Ascending aorta (tissue), 2 donors: ENCODE measurements at regions not wholly inside any gene's neighbourhood (a gene's known extent, or its start where the extent isn't known, plus 50 kb on each side); places are given as distances from the start of the nearest gene placed in this dataset.
"Not testable (repeated sequence)": the region's sequence is repeated elsewhere in the genome, so short reads cannot be mapped to it uniquely, and the experiment has no call there.

Experiments used
- DNase-seq, 2 donors: peaks; one replicate each; pipeline ENCODE4 v3.0.0-alpha.2; 2019; ENCODE audit warnings: low spot score in 2 of 2
- H3K27ac ChIP-seq, 2 donors: fragments of 200-600 bp; sonication (generic); one replicate each; pipeline ENCODE4 v1.5.1; 2016 to 2017; ENCODE audit warnings: mild to moderate bottlenecking in 1 of 2
- H3K27me3 ChIP-seq: fragments of 200-600 bp; sonication (generic); one replicate; pipeline ENCODE4 v1.5.1; 2017
- H3K36me3 ChIP-seq, 2 donors: fragments of 200-600 bp; sonication (generic); one replicate each; pipeline ENCODE4 v1.5.1; 2016
- H3K4me1 ChIP-seq, 2 donors: fragments of 200-600 bp; sonication (generic); one replicate each; pipeline ENCODE4 v1.5.1; 2016 to 2017; ENCODE audit warnings: mild to moderate bottlenecking in 1 of 2
- H3K4me3 ChIP-seq, 2 donors: fragments of 200-600 bp; sonication (generic); one replicate each; pipeline ENCODE4 v1.5.1; 2016 to 2017; ENCODE audit warnings: mild to moderate bottlenecking in 1 of 2
- H3K9me3 ChIP-seq, 2 donors: fragments of 200-600 bp; sonication (generic); one replicate each; pipeline ENCODE4 v1.5.1; 2016
- intact Hi-C: fragments of 100-400 bp; cut with DNase I; formaldehyde crosslinking; loops from one replicate; pipeline ENCODE4 v1.15.1; 2023
- TF ChIP-seq, protein P1 (sequence below), 3 experiments: fragments of 200-600 bp in 2 of 3; fragments of 450-650 bp in 1 of 3; sonication (generic) in 2 of 3; IDR thresholded peaks; one replicate each; pipeline ENCODE4 v1.5.1; 2016 to 2019; ENCODE audit warnings: antibody characterized with exemption in 3 of 3, mild to moderate bottlenecking in 1 of 3, moderate library complexity in 1 of 3

DNA sequence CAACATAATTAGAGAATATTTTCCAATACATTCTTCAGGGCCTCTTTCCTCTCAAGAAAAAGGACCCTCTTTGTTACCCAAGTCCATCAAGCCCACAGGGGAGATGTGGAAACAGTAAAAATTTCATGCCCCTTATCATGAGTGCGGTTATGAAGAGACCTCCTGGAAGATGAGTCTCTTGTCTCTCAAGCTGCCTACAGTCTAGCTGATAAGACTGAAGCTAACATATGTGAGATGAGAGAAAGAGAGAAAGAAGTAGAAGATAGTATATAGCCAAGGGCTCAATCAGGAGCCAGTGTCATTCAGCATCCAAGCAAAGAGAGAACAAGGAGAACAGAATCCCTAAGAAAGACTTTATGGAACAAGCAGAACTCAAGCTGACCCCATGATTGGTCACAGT, 75.9 kb upstream of the CABCOCO1 start:
- TF ChIP-seq, protein P1, sequence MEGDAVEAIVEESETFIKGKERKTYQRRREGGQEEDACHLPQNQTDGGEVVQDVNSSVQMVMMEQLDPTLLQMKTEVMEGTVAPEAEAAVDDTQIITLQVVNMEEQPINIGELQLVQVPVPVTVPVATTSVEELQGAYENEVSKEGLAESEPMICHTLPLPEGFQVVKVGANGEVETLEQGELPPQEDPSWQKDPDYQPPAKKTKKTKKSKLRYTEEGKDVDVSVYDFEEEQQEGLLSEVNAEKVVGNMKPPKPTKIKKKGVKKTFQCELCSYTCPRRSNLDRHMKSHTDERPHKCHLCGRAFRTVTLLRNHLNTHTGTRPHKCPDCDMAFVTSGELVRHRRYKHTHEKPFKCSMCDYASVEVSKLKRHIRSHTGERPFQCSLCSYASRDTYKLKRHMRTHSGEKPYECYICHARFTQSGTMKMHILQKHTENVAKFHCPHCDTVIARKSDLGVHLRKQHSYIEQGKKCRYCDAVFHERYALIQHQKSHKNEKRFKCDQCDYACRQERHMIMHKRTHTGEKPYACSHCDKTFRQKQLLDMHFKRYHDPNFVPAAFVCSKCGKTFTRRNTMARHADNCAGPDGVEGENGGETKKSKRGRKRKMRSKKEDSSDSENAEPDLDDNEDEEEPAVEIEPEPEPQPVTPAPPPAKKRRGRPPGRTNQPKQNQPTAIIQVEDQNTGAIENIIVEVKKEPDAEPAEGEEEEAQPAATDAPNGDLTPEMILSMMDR (IDR thresholded peaks at IDR 0.05): no peak
- Histone ChIP-seq H3K27ac (no peak overlapping the region), H3K4me3 (no peak overlapping the region), H3K4me1 (no peaks in the 10 kb centered on the region), H3K36me3 (no peaks in the 10 kb centered on the region), H3K9me3 (no peaks in the 10 kb centered on the region), H3K27me3 (no peaks in the 10 kb centered on the region)
- intact Hi-C loops: no loop called here
- no peak for DNase-seq

DNA sequence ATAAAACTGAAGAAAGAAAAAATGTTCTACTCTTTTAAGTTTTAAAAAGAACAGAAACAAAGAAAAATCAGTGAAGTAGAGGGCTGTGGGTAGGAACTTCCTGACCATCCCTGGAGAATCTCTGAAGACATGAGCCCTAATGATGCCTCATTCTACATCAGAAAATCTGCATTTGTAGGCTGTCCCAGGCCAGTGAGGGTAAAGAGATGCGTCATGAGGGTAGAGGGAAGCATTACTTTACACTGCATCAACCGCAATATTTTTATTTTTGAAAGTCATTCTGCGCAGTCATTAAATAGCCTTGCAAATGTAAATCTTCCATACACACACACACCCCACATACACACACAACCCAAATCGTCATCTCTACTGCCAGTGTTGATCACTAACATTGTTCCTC, 82.1 kb upstream of the CABCOCO1 start:
- intact Hi-C loops: no loop called here
- no peak overlapping the region for H3K4me3 ChIP-seq
- H3K36me3 ChIP-seq: no peaks in the 10 kb centered on the region
- TF ChIP-seq, protein P1 (IDR thresholded peaks at IDR 0.05): no peak
- H3K27ac ChIP-seq: no peak overlapping the region
- H3K27me3 ChIP-seq: no peaks in the 10 kb centered on the region
- H3K4me1 ChIP-seq: no peaks in the 10 kb centered on the region
- no peaks in the 10 kb centered on the region for H3K9me3 ChIP-seq
- no peak for DNase-seq

DNA sequence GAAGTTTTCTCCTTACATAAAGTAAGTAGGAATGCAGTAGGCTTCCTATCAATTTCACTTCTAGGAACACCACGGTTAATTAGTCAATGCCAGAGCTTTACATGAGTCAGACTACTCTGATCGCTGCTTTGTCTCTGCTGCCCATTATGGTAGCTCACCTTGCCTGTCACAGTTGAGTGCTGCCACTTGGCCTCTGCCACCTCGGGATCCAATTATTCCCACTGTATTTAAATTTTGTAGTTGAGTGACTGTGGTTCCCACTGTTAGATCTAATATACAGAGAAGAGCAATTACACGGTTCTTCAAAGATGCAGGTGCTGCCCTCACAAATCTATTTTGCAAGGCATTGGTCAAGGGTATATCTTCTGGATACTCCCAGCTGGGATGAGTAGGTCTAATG, 92.5 kb upstream of the CABCOCO1 start:
- intact Hi-C loops, H3K27ac ChIP-seq, H3K9me3 ChIP-seq, DNase-seq, H3K4me3 ChIP-seq, H3K27me3 ChIP-seq, H3K36me3 ChIP-seq, H3K4me1 ChIP-seq: not testable (repeated sequence)

DNA sequence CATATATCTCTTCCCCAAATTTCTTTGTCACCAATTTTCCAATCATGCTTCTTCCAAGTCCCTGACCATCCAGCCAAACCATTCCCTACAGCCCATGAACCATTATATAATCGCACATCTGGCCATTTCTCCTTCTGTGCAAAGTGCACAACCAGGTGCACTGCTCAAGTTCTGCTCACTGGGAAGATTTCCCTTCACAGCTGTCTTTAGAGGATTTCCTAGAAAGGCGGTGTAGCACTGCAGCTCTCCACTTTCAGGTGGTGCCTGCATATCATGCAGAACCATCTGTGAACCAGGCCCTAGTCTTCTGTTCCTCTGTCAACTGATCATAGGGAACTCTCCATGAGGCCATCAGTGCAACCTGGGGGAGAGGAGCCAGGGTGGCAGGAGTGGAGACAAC, 95.0 kb upstream of the CABCOCO1 start:
- Histone ChIP-seq H3K27ac (no peak overlapping the region), H3K36me3 (no peaks in the 10 kb centered on the region), H3K4me1 (no peaks in the 10 kb centered on the region), H3K27me3 (no peaks in the 10 kb centered on the region), H3K4me3 (no peak overlapping the region), H3K9me3 (peaks cover 0 to 10% of the 10 kb centered on the region in 2 donors)
- TF ChIP-seq, protein P1 (IDR thresholded peaks at IDR 0.05): no peak
- DNase-seq: no peak
- intact Hi-C loops: no loop called here

DNA sequence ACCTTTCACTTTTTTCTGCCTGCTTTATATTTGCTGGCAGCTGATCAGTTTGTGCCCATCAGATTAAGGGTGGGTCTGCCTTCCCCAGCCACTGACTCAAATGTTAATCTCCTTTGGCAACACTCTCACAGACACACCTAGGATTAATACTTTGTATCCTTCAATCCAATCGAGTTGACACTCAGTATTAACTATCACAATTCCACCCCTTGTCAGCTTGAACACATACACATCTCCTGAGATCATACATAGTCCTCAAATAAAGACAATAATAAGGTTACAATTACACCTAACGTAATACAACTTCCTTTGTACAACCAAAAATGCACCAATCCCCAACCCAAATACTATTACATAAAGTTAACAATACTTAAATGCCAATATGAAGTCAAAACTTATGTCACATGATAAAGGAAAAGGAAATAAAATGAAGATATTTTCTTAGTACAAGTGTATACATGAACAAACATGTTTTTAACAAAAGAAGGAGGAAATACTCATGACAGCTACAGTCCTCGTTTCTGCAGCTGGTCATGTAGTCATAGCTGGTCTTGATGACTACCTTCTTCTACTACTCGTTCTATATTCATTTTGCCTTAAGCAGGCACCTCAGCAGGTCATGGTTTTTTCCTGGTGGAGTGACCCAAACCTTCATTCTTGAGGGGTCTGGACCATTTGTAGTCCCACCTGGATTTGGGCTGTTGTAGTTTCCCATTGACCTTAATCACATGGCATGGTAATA, 96.7 kb upstream of the CABCOCO1 start:
- H3K27ac ChIP-seq: no peak overlapping the region
- H3K36me3 ChIP-seq: no peaks in the 10 kb centered on the region
- no peaks in the 10 kb centered on the region for H3K4me1 ChIP-seq
- no peak overlapping the region for H3K4me3 ChIP-seq
- TF ChIP-seq, protein P1 (IDR thresholded peaks at IDR 0.05): no peak
- intact Hi-C loops: no loop called here
- DNase-seq: no peak
- no peaks in the 10 kb centered on the region for H3K27me3 ChIP-seq
- peaks cover 0 to 9% of the 10 kb centered on the region in 2 donors for H3K9me3 ChIP-seq

DNA sequence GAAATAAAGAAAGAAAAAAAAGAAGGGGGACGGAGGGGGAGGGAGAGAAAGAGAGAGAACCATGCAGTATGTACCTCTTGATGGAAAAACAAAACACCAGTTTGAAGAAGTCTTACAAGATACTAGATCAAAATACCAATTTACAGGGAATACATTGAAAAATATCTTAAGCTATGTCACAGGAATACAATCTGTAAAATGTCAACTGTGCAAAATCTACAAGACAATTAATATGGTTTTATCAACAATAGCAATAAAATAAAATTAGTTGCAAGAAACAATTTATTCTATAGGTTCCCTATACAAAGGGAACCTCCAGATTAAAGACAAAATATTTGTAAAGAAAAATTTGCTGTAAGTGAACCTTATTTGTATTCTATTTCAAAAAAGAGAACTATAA, 98.3 kb upstream of the CABCOCO1 start:
- TF ChIP-seq, protein P1 (IDR thresholded peaks at IDR 0.05): no peak
- no peak for DNase-seq
- Histone ChIP-seq H3K27me3 (no peaks in the 10 kb centered on the region), H3K4me3 (no peak overlapping the region), H3K27ac (no peak overlapping the region), H3K4me1 (no peaks in the 10 kb centered on the region), H3K9me3 (no peaks in the 10 kb centered on the region), H3K36me3 (no peaks in the 10 kb centered on the region)
- intact Hi-C loops: no loop called here
